ENCODE measurements at regions not wholly inside any gene's neighbourhood (a gene's known extent, or its start where the extent isn't known, plus 50 kb on each side); places are given as distances from the start of the nearest gene placed in this dataset.

DNA sequence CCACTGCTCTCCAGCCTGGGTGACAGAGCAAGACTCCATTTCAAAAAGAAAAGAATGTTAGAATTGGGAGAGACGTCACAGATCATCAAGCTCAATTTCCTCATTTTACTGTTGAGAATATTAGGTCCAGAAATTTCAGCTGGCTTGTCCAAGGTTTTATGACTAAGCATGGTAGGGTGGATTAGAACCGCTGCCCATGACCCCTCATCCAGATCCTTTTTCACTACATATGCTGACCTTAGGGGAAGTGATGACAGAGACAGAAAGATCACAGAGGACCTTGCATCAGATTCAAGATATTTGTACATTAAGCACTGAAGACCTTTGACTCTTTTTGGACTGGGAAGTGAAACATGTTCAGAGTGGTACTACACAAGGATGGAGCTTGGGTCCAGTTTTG lies 134.5 kb downstream of the ADAMTS15 start:
- no peak overlapping the region for H3K4me3 ChIP-seq (ENCODE audit: low read depth, low read length)
- no peak for TF ChIP-seq CTCF (IDR thresholded peaks at IDR 0.05; ENCODE audit: low read depth, low read length, missing control alignments)
- no peak for DNase-seq (ENCODE audit: low read depth)

GRCh38 chr11:130583801-130584211 lies 135.4 kb downstream of the ADAMTS15 start:
- TF ChIP-seq CTCF (IDR thresholded peaks at IDR 0.05; ENCODE audit: low read depth, low read length, missing control alignments): no peak
- DNase-seq (ENCODE audit: low read depth): no peak
- H3K4me3 ChIP-seq (ENCODE audit: low read depth, low read length): no peak overlapping the region

GRCh38 chr11:130585545-130585944 lies 137.1 kb downstream of the ADAMTS15 start:
- TF ChIP-seq CTCF (IDR thresholded peaks at IDR 0.05; ENCODE audit: low read depth, low read length, missing control alignments): no peak
- no peak overlapping the region for H3K4me3 ChIP-seq (ENCODE audit: low read depth, low read length)
- no peak for DNase-seq (ENCODE audit: low read depth)

GRCh38 chr11:130587658-130588057 lies 139.2 kb downstream of the ADAMTS15 start:
- no peak overlapping the region for H3K4me3 ChIP-seq (ENCODE audit: low read depth, low read length)
- no peak for DNase-seq (ENCODE audit: low read depth)
- no peak for TF ChIP-seq CTCF (IDR thresholded peaks at IDR 0.05; ENCODE audit: low read depth, low read length, missing control alignments)

DNA sequence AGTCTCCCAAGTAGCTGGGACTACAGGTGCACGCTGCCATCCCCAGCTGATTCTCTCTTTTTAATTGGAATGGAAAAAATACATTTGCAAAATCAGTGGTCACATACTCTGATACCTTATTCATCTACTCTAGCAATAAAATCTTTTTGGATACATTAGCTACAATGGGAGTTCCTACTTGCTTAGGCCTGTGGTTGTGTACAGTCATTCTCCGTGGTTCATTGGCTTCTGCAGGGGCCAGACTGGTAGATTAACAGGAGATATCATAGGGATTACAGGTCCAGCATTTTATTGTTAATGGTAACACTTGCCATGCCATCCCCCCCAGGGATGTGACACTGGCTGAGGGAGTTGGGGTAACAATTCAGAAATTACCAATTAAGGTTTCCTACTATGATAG lies 140.0 kb downstream of the ADAMTS15 start:
- DNase-seq (ENCODE audit: low read depth): no peak
- TF ChIP-seq CTCF (IDR thresholded peaks at IDR 0.05; ENCODE audit: low read depth, low read length, missing control alignments): no peak
- no peak overlapping the region for H3K4me3 ChIP-seq (ENCODE audit: low read depth, low read length)

- no peak for TF ChIP-seq CTCF (IDR thresholded peaks at IDR 0.05; ENCODE audit: low read depth, low read length, missing control alignments)
- no peak for DNase-seq (ENCODE audit: low read depth)
- H3K4me3 ChIP-seq (ENCODE audit: low read depth, low read length): no peak overlapping the region
These were observed 143.6 kb downstream of the ADAMTS15 start for GRCh38 chr11:130592056-130592455.

DNA sequence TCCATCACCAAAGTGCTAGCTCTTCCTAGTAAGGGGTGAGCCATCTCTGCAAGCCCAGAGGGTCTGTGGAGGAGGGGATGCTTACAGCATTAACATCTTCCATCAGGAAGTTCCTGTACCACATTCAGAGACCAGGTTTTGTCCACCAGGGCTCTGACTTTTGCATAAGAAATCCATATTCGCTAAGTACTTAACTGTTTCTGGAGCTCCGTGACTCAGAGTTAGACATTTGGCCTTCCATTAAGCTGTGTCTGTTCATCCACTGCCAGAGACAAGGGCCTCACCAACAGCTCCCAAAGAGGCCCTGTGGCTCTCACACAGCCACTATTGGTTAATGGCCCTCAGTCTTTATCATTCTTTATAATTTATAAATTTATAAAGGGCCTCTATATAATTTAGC lies 144.6 kb downstream of the ADAMTS15 start:
- H3K4me3 ChIP-seq (ENCODE audit: low read depth, low read length): no peak overlapping the region
- no peak for TF ChIP-seq CTCF (IDR thresholded peaks at IDR 0.05; ENCODE audit: low read depth, low read length, missing control alignments)
- no peak for DNase-seq (ENCODE audit: low read depth)

Measured in GM12864 (cell line).